ENCODE measurements at regions not wholly inside any gene's neighbourhood (a gene's known extent, or its start where the extent isn't known, plus 50 kb on each side); places are given as distances from the start of the nearest gene placed in this dataset.
"Not testable (repeated sequence)": the region's sequence is repeated elsewhere in the genome, so short reads cannot be mapped to it uniquely, and the experiment has no call there.

- no peak for DNase-seq (ENCODE audit: extremely low spot score)
- WGBS = 63% methylated on average over 9 of the region's 9 CpGs
- Histone ChIP-seq H3K4me1 (ENCODE audit: insufficient read depth) (no peaks in the 10 kb centered on the region), H3K36me3 (ENCODE audit: insufficient read depth) (no peaks in the 10 kb centered on the region), H3K27ac (ENCODE audit: low read depth) (no peak overlapping the region), H3K4me3 (ENCODE audit: low read depth, low read length) (no peak overlapping the region)
Observed at GRCh38 chr15:69869881-69870505, 227.7 kb downstream of the TLE3 start.

DNA sequence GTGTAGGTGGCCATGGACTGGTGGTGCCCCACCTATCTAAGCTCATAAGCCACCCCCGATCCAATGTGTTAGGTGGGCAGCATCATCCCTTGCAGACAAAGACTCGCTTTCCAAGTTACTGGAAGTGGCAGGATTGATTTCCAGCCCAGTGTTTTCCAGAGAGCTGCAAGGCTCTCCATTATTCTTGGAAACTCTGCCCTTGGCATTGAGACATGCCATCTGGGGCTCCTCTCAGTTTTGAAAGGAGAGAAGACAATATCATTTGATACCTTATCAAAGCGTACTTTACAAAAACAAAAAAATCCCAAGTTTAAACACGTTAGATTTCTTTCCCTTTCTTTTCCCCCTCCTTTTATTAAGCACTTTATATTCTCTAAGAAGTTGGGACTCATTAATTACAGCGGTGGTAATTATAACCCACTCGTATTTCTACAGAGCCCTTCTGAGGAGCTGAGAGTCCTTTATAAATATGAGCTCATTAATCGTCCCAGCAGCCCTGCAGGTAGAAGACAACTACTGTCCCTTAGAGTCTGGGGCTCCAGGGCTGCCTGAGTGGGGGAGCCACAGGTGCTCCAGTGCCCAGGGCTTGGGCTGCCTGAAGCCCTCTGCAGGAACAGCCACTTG lies 226.1 kb downstream of the TLE3 start:
- Histone ChIP-seq H3K4me1 (ENCODE audit: insufficient read depth) (no peaks in the 10 kb centered on the region), H3K36me3 (ENCODE audit: insufficient read depth) (no peaks in the 10 kb centered on the region), H3K4me3 (ENCODE audit: low read depth, low read length) (no peak overlapping the region), H3K27ac (ENCODE audit: low read depth) (no peak overlapping the region)
- no peak for DNase-seq (ENCODE audit: extremely low spot score)
- 69% methylated on average over 7 of the region's 7 CpGs for WGBS

DNA sequence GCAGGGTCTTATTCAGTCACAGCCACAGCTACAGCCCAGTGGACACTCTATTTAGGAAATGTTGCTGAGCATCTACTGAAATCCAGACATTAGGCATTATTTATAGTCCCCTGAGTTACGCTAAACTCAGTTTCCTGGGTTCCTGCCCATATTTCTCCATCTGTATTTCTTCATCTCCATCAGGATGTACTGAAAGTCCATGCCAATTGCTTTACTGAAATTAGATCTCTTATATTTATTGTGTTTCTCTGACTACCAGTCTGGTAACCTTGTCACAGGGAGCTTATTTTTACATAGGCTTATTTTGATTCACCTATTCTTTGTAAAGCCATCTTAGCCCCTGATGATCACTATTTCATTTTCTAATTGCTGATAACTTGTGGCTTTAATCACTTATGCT lies 223.9 kb downstream of the TLE3 start:
- H3K4me3 ChIP-seq (ENCODE audit: low read depth, low read length) = no peak overlapping the region
- H3K36me3 ChIP-seq (ENCODE audit: insufficient read depth) = no peaks in the 10 kb centered on the region
- DNase-seq (ENCODE audit: extremely low spot score) = no peak
- H3K27ac ChIP-seq (ENCODE audit: low read depth) = no peak overlapping the region
- no peaks in the 10 kb centered on the region for H3K4me1 ChIP-seq (ENCODE audit: insufficient read depth)
- 53% methylated on average over 1 of the region's 1 CpG for WGBS

GRCh38 chr15:69874321-69874720 lies 223.4 kb downstream of the TLE3 start:
- Histone ChIP-seq H3K4me3 (ENCODE audit: low read depth, low read length) (no peak overlapping the region), H3K36me3 (ENCODE audit: insufficient read depth) (no peaks in the 10 kb centered on the region), H3K27ac (ENCODE audit: low read depth) (no peak overlapping the region), H3K4me1 (ENCODE audit: insufficient read depth) (no peaks in the 10 kb centered on the region)
- no peak for DNase-seq (ENCODE audit: extremely low spot score)

- Histone ChIP-seq H3K36me3 (ENCODE audit: insufficient read depth) (no peaks in the 10 kb centered on the region), H3K27ac (ENCODE audit: low read depth) (no peak overlapping the region), H3K4me3 (ENCODE audit: low read depth, low read length) (no peak overlapping the region), H3K4me1 (ENCODE audit: insufficient read depth) (no peaks in the 10 kb centered on the region)
- DNase-seq (ENCODE audit: extremely low spot score) = no peak
- 69% methylated on average over 31 of the region's 31 CpGs for WGBS
Observed at GRCh38 chr15:69876064-69876940, 221.4 kb downstream of the TLE3 start.

- not testable (repeated sequence) for H3K27ac ChIP-seq (ENCODE audit: low read depth); DNase-seq (ENCODE audit: extremely low spot score)
- 100% methylated on average over 1 of the region's 1 CpG for WGBS
Observed at GRCh38 chr15:69879963-69880362, 217.8 kb downstream of the TLE3 start.

DNA sequence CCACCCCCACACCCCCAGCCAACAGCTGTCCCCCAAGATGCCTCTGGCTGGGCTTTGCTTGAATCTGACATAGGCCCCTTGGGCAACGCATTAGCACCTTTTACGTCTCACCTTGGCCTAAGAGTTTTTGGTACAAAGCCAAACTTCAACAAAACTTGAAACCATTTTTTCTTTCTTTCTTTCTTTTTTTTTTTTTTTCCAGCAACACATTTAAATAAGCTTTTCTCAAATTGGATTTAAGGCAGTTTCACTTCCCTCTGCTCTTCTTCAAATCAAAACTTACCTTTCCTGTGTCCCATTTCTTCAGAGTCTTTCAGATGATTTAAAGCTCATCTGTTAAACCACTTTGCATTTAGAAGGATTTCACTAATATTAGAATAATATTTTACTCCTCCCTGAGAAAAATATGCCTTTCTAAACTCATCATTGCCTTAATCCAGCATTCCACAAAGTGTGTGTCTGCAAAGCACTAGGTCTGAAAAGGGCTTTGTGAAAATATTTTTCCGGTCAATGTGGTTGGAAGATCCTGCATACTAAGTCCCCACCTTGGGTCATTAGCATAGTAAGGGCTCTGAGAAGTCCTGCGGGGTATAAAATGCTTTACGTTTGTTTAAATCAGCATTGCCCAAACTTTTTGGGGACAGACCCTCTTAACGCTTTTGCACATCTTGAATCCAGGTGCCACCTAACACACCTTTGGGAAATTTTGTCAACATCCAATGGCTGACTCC lies 217.0 kb downstream of the TLE3 start:
- 89% methylated on average over 6 of the region's 6 CpGs for WGBS

More at GRCh38 chr15:69879963-69880362, 217.8 kb downstream of the TLE3 start:
- not testable (repeated sequence) for H3K4me1 ChIP-seq (ENCODE audit: insufficient read depth); H3K4me3 ChIP-seq (ENCODE audit: low read depth, low read length); H3K36me3 ChIP-seq (ENCODE audit: insufficient read depth)

DNA sequence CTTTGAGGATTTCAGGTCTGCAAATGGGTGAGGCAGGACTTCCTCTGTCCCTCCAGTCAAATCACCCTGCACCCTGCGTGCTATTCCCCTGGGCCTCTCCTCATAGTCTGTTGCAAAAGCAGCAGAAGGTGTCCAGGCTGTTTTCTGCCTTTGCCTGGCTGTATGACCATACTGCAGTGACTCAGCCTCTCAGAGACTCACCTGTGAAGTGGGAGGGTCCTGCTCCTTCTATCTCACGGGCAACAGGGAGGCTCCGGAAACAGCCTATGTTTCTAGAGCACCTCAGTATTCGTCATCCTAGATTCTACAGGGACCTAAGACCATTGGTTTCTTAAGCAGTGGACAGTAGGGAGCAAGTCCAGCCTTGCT lies 216.4 kb downstream of the TLE3 start:
- H3K36me3 ChIP-seq (ENCODE audit: insufficient read depth) = no peaks in the 10 kb centered on the region
- no peaks in the 10 kb centered on the region for H3K4me1 ChIP-seq (ENCODE audit: insufficient read depth)
- DNase-seq (ENCODE audit: extremely low spot score) = no peak
- H3K27ac ChIP-seq (ENCODE audit: low read depth) = no peak overlapping the region
- no peak overlapping the region for H3K4me3 ChIP-seq (ENCODE audit: low read depth, low read length)
- 80% methylated on average over 4 of the region's 4 CpGs for WGBS

More for the DNA sequence above, 217.0 kb downstream of the TLE3 start:
- no peak for DNase-seq (ENCODE audit: extremely low spot score)
- Histone ChIP-seq H3K27ac (ENCODE audit: low read depth) (no peak overlapping the region), H3K4me3 (ENCODE audit: low read depth, low read length) (no peak overlapping the region), H3K36me3 (ENCODE audit: insufficient read depth) (no peaks in the 10 kb centered on the region), H3K4me1 (ENCODE audit: insufficient read depth) (no peaks in the 10 kb centered on the region)

DNA sequence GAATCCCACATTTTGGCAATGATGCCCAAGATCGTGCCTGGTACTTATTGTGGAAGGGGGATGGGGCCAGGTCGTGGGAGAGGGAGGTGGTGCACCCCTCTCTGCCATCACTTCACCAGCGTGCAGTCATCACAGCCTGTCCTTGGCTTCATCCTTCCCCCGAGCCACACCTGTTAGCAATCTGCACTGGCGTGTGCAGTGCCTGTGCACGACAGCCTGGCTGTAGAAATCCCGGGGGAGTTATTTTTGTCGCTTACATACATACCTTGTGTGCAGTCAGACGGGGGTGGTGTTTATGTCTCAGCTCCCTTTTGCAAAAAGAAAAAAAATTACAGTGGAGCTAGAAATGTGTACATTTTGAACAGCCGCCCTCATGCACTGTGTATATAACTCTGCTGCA lies 216.0 kb downstream of the TLE3 start:
- DNase-seq (ENCODE audit: extremely low spot score) = no peak
- H3K36me3 ChIP-seq (ENCODE audit: insufficient read depth) = no peaks in the 10 kb centered on the region
- no peak overlapping the region for H3K27ac ChIP-seq (ENCODE audit: low read depth)
- no peaks in the 10 kb centered on the region for H3K4me1 ChIP-seq (ENCODE audit: insufficient read depth)
- 33% methylated on average over 10 of the region's 10 CpGs for WGBS
- no peak overlapping the region for H3K4me3 ChIP-seq (ENCODE audit: low read depth, low read length)

DNA sequence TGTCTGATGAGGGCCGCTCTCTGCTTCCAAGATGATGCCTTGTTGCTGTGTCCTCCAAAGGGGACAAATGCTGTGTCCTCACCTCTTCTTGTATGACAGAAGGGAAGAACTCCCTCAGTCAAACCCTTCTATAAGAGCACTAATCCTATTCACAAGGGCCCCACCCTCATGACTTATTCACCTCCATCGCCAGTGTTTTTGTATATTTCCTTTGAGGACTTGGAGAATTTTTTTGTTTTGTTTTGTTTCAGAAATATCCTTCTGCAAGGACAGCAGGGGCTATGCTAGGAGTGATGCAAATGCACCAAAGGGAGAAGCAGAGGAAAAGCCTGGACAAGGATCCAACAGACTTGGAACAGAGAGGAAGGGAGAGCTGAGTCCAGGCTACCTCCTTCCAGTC lies 214.4 kb downstream of the TLE3 start:
- no peak for DNase-seq (ENCODE audit: extremely low spot score)
- Histone ChIP-seq H3K36me3 (ENCODE audit: insufficient read depth) (no peaks in the 10 kb centered on the region), H3K4me3 (ENCODE audit: low read depth, low read length) (no peak overlapping the region), H3K4me1 (ENCODE audit: insufficient read depth) (no peaks in the 10 kb centered on the region), H3K27ac (ENCODE audit: low read depth) (no peak overlapping the region)
- 97% methylated on average over 2 of the region's 2 CpGs for WGBS

DNA sequence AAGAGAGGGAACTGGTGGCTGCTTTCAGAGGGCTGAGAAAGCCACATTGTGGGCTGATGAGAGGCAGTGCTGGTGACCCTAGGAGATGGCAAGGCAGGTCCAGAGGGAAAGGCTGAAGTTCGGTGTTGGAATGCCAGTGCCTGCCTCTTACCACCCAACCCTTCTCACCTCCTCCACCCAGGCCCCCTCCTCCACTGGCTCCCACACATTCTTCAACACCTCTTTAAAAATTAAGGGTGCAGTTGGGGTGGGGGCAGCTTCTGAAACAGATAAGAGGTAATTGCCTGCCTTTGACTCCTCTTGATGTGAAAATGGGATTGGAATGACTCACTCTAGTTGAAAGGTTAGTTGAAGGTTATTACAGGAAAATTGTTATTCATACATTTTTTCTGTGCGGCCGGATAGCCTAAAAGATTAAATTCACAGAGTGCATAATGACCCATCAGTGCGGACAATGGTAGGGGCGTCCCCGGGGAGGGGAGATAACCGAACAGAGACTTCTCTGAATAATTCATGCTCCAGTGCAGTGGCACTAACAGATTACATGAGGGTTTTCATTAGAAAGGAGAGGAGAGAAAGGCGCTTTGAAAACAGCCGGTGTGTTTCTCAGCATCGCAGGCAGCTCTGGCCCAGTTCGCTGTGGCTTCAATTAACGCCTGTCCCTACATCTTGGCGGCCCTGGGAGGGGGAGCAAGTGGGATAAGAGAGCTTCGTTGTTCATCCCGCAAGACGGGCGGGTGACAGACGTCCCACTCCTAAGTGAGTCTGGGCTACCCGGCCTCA lies 212.4 kb downstream of the TLE3 start:
- Histone ChIP-seq H3K27ac (ENCODE audit: low read depth) (no peak overlapping the region), H3K4me1 (ENCODE audit: insufficient read depth) (no peaks in the 10 kb centered on the region), H3K36me3 (ENCODE audit: insufficient read depth) (no peaks in the 10 kb centered on the region), H3K4me3 (ENCODE audit: low read depth, low read length) (no peak overlapping the region)
- DNase-seq (ENCODE audit: extremely low spot score) = no peak
- 59% methylated on average over 19 of the region's 19 CpGs for WGBS

DNA sequence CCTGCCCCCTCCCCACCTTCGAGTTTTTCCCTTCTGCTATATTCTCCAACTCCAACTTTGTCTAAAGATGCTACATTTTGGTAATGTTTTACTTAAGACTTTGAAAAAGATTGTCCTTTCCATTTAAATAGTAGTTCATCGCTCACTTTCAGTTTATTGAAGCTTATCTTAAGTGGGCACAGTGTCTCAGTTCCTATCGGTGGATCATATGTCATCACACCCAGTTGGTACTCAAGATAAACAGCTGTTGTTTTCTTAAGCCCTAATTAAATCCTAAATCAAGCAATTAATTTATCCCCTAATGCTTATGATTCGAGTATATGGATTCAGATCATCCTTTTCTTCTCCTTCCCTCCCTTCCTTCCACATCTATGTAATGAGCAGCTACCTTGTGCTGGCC lies 210.7 kb downstream of the TLE3 start:
- WGBS = 55% methylated on average over 4 of the region's 4 CpGs
- no peak for DNase-seq (ENCODE audit: extremely low spot score)

DNA sequence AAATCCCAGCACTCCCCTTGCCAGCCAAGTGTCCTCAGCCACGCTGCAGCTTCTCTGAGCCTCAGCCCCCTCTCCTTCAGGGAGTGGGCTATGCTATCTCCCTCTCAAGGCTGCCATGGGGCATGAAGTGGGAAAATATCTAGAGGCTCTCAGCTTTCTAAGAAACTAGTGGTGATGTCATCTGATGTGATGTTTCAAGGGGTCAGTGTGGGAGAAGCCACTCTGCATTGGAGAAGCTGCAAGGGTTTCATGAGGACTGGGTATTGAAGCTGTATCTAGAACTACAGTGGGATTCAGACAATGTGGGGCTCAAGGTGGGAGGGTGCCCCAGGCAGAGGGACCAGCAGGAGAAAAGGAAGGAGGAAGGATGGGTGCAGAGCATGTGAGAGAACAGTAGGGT lies 210.2 kb downstream of the TLE3 start:
- H3K36me3 ChIP-seq (ENCODE audit: insufficient read depth) = no peaks in the 10 kb centered on the region
- H3K4me3 ChIP-seq (ENCODE audit: low read depth, low read length) = no peak overlapping the region
- H3K27ac ChIP-seq (ENCODE audit: low read depth) = no peak overlapping the region
- DNase-seq (ENCODE audit: extremely low spot score) = no peak
- WGBS = 82% methylated on average over 1 of the region's 1 CpG
- H3K4me1 ChIP-seq (ENCODE audit: insufficient read depth) = no peaks in the 10 kb centered on the region

More for the DNA sequence above, 210.7 kb downstream of the TLE3 start:
- no peaks in the 10 kb centered on the region for H3K4me1 ChIP-seq (ENCODE audit: insufficient read depth)
- no peak overlapping the region for H3K4me3 ChIP-seq (ENCODE audit: low read depth, low read length)
- H3K27ac ChIP-seq (ENCODE audit: low read depth) = no peak overlapping the region
- H3K36me3 ChIP-seq (ENCODE audit: insufficient read depth) = no peaks in the 10 kb centered on the region

All from urinary bladder (tissue), 3 donors.